ENCODE measurements at regions not wholly inside any gene's neighbourhood (a gene's known extent, or its start where the extent isn't known, plus 50 kb on each side); places are given as distances from the start of the nearest gene placed in this dataset.

- TF ChIP-seq ZNF462 (CRISPR knock-in tag; IDR thresholded peaks at IDR 0.05): no peak
- no peak for TF ChIP-seq NANOG (IDR thresholded peaks at IDR 0.05; ENCODE audit: borderline replicate concordance)
Measured at GRCh38 chr9:33628865-33629410, 104.9 kb downstream of the ANKRD18B start (continued).

DNA sequence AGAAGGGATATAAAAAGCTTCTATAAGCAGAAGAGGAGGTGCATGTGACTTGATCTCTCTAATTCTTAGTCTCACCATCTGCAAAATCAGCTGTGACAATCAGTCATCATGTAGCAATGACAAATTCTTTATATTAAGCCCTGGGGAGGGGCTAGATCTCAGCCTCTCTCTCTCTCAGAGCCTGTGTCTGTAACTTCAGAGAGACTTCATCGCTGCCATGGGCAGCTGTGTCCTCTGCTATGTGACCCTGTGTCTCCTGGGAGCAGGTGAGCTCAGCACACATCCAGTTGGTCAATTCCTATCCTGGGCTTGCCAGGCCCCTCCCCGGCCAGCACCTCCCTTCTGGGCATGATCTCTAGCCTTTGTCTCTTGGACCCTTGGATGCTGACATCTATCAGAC is 109.6 kb downstream of the ANKRD18B start:
- Mint-ChIP-seq H3K27me3 (ENCODE audit: insufficient read depth, low read depth, poor library complexity) (no peaks in the 10 kb centered on the region), H3K9me3 (no peaks in the 10 kb centered on the region), H3K36me3 (ENCODE audit: low read depth) (no peaks in the 10 kb centered on the region), H3K4me1 (peaks cover 6% of the 10 kb centered on the region), H3K27ac (no peak overlapping the region), H3K4me3 (no peak overlapping the region)
- Histone ChIP-seq H3K4me2 (no peak overlapping the region), H3K4me3 (no peak overlapping the region), H3F3A (replicated peaks; ENCODE audit: low read depth) (no peaks in the 10 kb centered on the region), H3K27me3 (ENCODE audit: insufficient read depth) (no peaks in the 10 kb centered on the region), H3K9me2 (ENCODE audit: insufficient read depth) (no peaks in the 10 kb centered on the region), H3K79me2 (replicated peaks; ENCODE audit: insufficient read depth) (no peaks in the 10 kb centered on the region), H3K4me1 (ENCODE audit: insufficient read depth) (no peaks in the 10 kb centered on the region), H3K36me3 (ENCODE audit: insufficient read depth) (no peaks in the 10 kb centered on the region), H4K20me1 (replicated peaks; ENCODE audit: insufficient read depth) (no peaks in the 10 kb centered on the region), H3K27ac (ENCODE audit: low read depth) (no peak overlapping the region), H2AFZ (peak overlapping the region; percentile 63)
- DNase-seq (ENCODE audit: low spot score) (no peak), ATAC-seq (no peak)
- TF ChIP-seq POLR2AphosphoS5 (IDR thresholded peaks at IDR 0.05; ENCODE audit: low read depth) (no peak), STAT1 (IDR thresholded peaks at IDR 0.05; ENCODE audit: unreplicated experiment) (no peak), NANOG (IDR thresholded peaks at IDR 0.05; ENCODE audit: borderline replicate concordance) (no peak), CTCF (conservative IDR thresholded peaks at IDR 0.05; ENCODE audit: low read depth in 2 of 2) (no peak), EZH2phosphoT487 (IDR thresholded peaks at IDR 0.05; ENCODE audit: unreplicated experiment) (no peak), ZNF114 (CRISPR knock-in tag; IDR thresholded peaks at IDR 0.05) (no peak), JUNB (IDR thresholded peaks at IDR 0.05; ENCODE audit: unreplicated experiment) (no peak), EZH2 (IDR thresholded peaks at IDR 0.05; ENCODE audit: low read depth, unreplicated experiment) (no peak)
- TF ChIP-seq, protein P1, sequence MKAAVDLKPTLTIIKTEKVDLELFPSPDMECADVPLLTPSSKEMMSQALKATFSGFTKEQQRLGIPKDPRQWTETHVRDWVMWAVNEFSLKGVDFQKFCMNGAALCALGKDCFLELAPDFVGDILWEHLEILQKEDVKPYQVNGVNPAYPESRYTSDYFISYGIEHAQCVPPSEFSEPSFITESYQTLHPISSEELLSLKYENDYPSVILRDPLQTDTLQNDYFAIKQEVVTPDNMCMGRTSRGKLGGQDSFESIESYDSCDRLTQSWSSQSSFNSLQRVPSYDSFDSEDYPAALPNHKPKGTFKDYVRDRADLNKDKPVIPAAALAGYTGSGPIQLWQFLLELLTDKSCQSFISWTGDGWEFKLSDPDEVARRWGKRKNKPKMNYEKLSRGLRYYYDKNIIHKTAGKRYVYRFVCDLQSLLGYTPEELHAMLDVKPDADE (IDR thresholded peaks at IDR 0.05): no peak

Measured in GM23338 (cell line).